ENCODE measurements at regions not wholly inside any gene's neighbourhood (a gene's known extent, or its start where the extent isn't known, plus 50 kb on each side); places are given as distances from the start of the nearest gene placed in this dataset.
"Not testable (repeated sequence)": the region's sequence is repeated elsewhere in the genome, so short reads cannot be mapped to it uniquely, and the experiment has no call there.

GRCh38 chr13:74536649-74537048 lies 402.4 kb upstream of the KLF12 start:
- not testable (repeated sequence) for H3K4me1 ChIP-seq (ENCODE audit: insufficient read depth); H3K4me3 ChIP-seq; H3K4me1 Mint-ChIP-seq; H3K4me2 ChIP-seq; H3K36me3 Mint-ChIP-seq (ENCODE audit: low read depth); H4K20me1 ChIP-seq (replicated peaks; ENCODE audit: insufficient read depth); H3K36me3 ChIP-seq (ENCODE audit: insufficient read depth); H3K27ac Mint-ChIP-seq; H3K27me3 ChIP-seq (ENCODE audit: insufficient read depth); H3K4me3 Mint-ChIP-seq; ATAC-seq; H3K27me3 Mint-ChIP-seq (ENCODE audit: insufficient read depth, low read depth, poor library complexity); H2AFZ ChIP-seq; H3F3A ChIP-seq (replicated peaks; ENCODE audit: low read depth); H3K9me2 ChIP-seq (ENCODE audit: insufficient read depth); H3K79me2 ChIP-seq (replicated peaks; ENCODE audit: insufficient read depth); H3K9me3 Mint-ChIP-seq; DNase-seq (ENCODE audit: low spot score); H3K27ac ChIP-seq (ENCODE audit: low read depth)

- H3K79me2 ChIP-seq (replicated peaks; ENCODE audit: insufficient read depth) = no peaks in the 10 kb centered on the region
- H3K27ac ChIP-seq (ENCODE audit: low read depth) = no peak overlapping the region
- no peak for DNase-seq (ENCODE audit: low spot score)
- no peaks in the 10 kb centered on the region for H4K20me1 ChIP-seq (replicated peaks; ENCODE audit: insufficient read depth)
- TF ChIP-seq POLR2AphosphoS5 (IDR thresholded peaks at IDR 0.05; ENCODE audit: low read depth) = no peak
- TF ChIP-seq EZH2phosphoT487 (IDR thresholded peaks at IDR 0.05; ENCODE audit: unreplicated experiment) = no peak
- no peak for TF ChIP-seq ETS1 (IDR thresholded peaks at IDR 0.05)
- TF ChIP-seq EZH2 (IDR thresholded peaks at IDR 0.05; ENCODE audit: low read depth, unreplicated experiment) = no peak
- TF ChIP-seq REST (IDR thresholded peaks at IDR 0.05; ENCODE audit: unreplicated experiment) = no peak
- TF ChIP-seq ZNF462 (CRISPR knock-in tag; IDR thresholded peaks at IDR 0.05) = no peak
- TF ChIP-seq ZNF114 (CRISPR knock-in tag; IDR thresholded peaks at IDR 0.05) = no peak
- no peak for TF ChIP-seq STAT1 (IDR thresholded peaks at IDR 0.05; ENCODE audit: unreplicated experiment)
- TF ChIP-seq CTCF (conservative IDR thresholded peaks at IDR 0.05; ENCODE audit: low read depth in 2 of 2) = no peak
- 0 out of 3 replicates have a peak, but pooled peaks cover 3% of the 10 kb centered on the region for H3K36me3 Mint-ChIP-seq (ENCODE audit: low read depth)
- no peak overlapping the region for H3K4me3 ChIP-seq
- no peak overlapping the region for H3K27ac Mint-ChIP-seq
- ATAC-seq = no peak
- H3K4me1 ChIP-seq (ENCODE audit: insufficient read depth) = no peaks in the 10 kb centered on the region
- H3K36me3 ChIP-seq (ENCODE audit: insufficient read depth) = no peaks in the 10 kb centered on the region
- no peaks in the 10 kb centered on the region for H3K27me3 ChIP-seq (ENCODE audit: insufficient read depth)
- no peak overlapping the region for H3K4me3 Mint-ChIP-seq
- 0 out of 2 replicates have a peak, but pooled peaks cover 1% of the 10 kb centered on the region for H3K9me2 ChIP-seq (ENCODE audit: insufficient read depth)
- peaks cover 11% of the 10 kb centered on the region; the same call in 2 of the 3 replicates for H3K4me1 Mint-ChIP-seq
- H3K9me3 Mint-ChIP-seq = no peaks in the 10 kb centered on the region
- H3K4me2 ChIP-seq = no peak overlapping the region
- peaks cover 3% of the 10 kb centered on the region for H3K27me3 Mint-ChIP-seq (ENCODE audit: insufficient read depth, low read depth, poor library complexity)
- no peaks in the 10 kb centered on the region for H3F3A ChIP-seq (replicated peaks; ENCODE audit: low read depth)
- H2AFZ ChIP-seq = no peak overlapping the region
Observed at GRCh38 chr13:74533226-74533625, 399.0 kb upstream of the KLF12 start.
